NCI-H2171 treated with DMSO at 0.1 percent for 48 hours (cell line): ENCODE measurements at regions not wholly inside any gene's neighbourhood (a gene's known extent, or its start where the extent isn't known, plus 50 kb on each side); places are given as distances from the start of the nearest gene placed in this dataset.
A peak's percentile ranks its signal among the peaks of the same experiment; 100 is the strongest.
"Not testable (repeated sequence)": the region's sequence is repeated elsewhere in the genome, so short reads cannot be mapped to it uniquely, and the experiment has no call there.

Experiments
- DNase-seq: peaks from one replicate; lab custom pipeline; 2025; lab: John Stamatoyannopoulos, UW

GRCh38 chr2:82098617-82099016, 1794.1 kb upstream of the LRRTM1 start:
- no peak for DNase-seq

- no peak for DNase-seq
Measured at GRCh38 chr2:82089518-82089917, 1785.0 kb upstream of the LRRTM1 start.

GRCh38 chr2:82084679-82085392, 1780.3 kb upstream of the LRRTM1 start:
- DNase-seq, result no peak

- no peak for DNase-seq
Measured at GRCh38 chr2:82075875-82076274, 1771.3 kb upstream of the LRRTM1 start.

GRCh38 chr2:82062463-82062862, 1757.9 kb upstream of the LRRTM1 start:
- no peak for DNase-seq

GRCh38 chr2:82055846-82056245, 1751.3 kb upstream of the LRRTM1 start:
- peak; percentile 19 for DNase-seq

- no peak for DNase-seq
Measured at GRCh38 chr2:82043867-82044266, 1739.3 kb upstream of the LRRTM1 start.

- no peak for DNase-seq
Measured at GRCh38 chr2:82027921-82028615, 1723.5 kb upstream of the LRRTM1 start.

GRCh38 chr2:82023710-82024109, 1719.2 kb upstream of the LRRTM1 start:
- DNase-seq, result no peak

GRCh38 chr2:82013641-82014040, 1709.1 kb upstream of the LRRTM1 start:
- no peak for DNase-seq

GRCh38 chr2:82007071-82007664, 1702.6 kb upstream of the LRRTM1 start:
- DNase-seq, result no peak

GRCh38 chr2:82005889-82006288, 1701.3 kb upstream of the LRRTM1 start:
- not testable (repeated sequence) for DNase-seq

GRCh38 chr2:82001614-82002013, 1697.1 kb upstream of the LRRTM1 start:
- DNase-seq, result no peak

- DNase-seq, result no peak
Measured at GRCh38 chr2:82000606-82001005, 1696.1 kb upstream of the LRRTM1 start.

GRCh38 chr2:81996332-81996731, 1691.8 kb upstream of the LRRTM1 start:
- no peak for DNase-seq

- DNase-seq, result no peak
Measured at GRCh38 chr2:81991282-81991681, 1686.7 kb upstream of the LRRTM1 start.

GRCh38 chr2:81987370-81987769, 1682.8 kb upstream of the LRRTM1 start:
- DNase-seq, result no peak

- no peak for DNase-seq
Measured at GRCh38 chr2:81984969-81985637, 1680.6 kb upstream of the LRRTM1 start.

GRCh38 chr2:81981585-81981984, 1677.0 kb upstream of the LRRTM1 start:
- DNase-seq, result no peak

- no peak for DNase-seq
Measured at GRCh38 chr2:81979086-81979485, 1674.5 kb upstream of the LRRTM1 start.

- no peak for DNase-seq
Measured at GRCh38 chr2:81976998-81977397, 1672.4 kb upstream of the LRRTM1 start.

- DNase-seq, result no peak
Measured at GRCh38 chr2:81974216-81974615, 1669.7 kb upstream of the LRRTM1 start.

- no peak for DNase-seq
Measured at GRCh38 chr2:81942876-81943275, 1638.3 kb upstream of the LRRTM1 start.
